GM19452 (cell line): ENCODE measurements at regions not wholly inside any gene's neighbourhood (a gene's known extent, or its start where the extent isn't known, plus 50 kb on each side); places are given as distances from the start of the nearest gene placed in this dataset.

Source experiments
- ATAC-seq: cut with Tn5 transposase; IDR thresholded peaks from one replicate; pipeline ENCODE4 v1.9.1; 2021; ENCODE audit not compliant: unreplicated experiment

GRCh38 chr20:57860576-57860975 lies 150.8 kb upstream of the PMEPA1 start:
- ATAC-seq, result no peak

GRCh38 chr20:57857969-57858368 lies 148.2 kb upstream of the PMEPA1 start:
- ATAC-seq, result no peak

GRCh38 chr20:57857118-57857517 lies 147.3 kb upstream of the PMEPA1 start:
- no peak for ATAC-seq

- ATAC-seq, result no peak
Measured at GRCh38 chr20:57856658-57857057, 146.8 kb upstream of the PMEPA1 start.

DNA sequence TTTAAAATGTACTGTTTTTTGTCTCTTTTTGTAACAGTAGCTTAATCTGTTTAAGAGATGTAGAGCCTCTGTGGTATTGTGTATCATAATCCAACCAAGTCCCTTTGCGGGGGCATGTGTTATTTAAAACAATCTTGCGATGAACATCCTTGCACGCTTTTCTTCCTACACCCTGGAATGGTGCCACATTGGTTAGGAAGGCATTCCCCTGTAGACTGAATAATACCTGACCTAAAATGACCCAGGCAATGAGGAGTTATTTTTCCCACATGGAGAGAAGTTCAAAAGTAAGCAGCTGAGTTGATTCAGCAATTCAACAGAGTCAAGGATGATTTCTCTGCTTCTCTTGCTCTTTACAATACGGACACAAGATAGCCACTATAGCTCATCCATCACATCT lies 142.0 kb upstream of the PMEPA1 start:
- no peak for ATAC-seq

DNA sequence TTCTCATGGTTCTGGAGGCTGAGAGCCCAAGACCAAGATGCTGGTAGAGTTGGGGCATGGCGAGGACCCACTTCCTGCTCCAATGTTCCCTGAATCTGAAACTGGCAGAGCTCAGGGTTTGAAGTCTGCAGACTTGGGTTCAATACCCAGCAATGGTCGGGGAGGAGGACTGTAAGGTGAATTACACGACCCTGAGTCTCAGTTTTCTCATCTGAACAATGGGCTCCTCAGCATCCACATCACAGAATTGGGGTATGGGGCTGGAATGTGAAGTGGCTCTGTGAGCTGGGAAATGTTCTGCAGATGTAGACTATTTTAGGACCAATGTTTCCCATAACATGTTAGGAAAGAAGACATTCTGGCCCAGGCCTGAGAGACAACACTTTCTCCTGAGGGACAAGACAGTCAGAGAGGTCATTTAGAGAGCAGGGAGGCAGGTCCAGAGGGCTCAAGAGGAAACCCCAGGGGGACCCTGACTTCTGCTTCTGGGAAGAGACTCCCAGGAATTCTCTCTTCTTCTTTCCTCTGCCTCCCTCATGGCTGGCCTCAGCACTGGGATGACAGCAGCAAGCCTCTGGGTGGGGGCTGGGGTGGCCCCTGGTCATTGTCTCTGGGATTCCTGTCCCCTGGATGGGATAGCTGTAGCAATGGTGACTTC lies 141.3 kb upstream of the PMEPA1 start:
- ATAC-seq, result no peak

GRCh38 chr20:57849521-57850215 lies 139.9 kb upstream of the PMEPA1 start:
- ATAC-seq, result no peak

DNA sequence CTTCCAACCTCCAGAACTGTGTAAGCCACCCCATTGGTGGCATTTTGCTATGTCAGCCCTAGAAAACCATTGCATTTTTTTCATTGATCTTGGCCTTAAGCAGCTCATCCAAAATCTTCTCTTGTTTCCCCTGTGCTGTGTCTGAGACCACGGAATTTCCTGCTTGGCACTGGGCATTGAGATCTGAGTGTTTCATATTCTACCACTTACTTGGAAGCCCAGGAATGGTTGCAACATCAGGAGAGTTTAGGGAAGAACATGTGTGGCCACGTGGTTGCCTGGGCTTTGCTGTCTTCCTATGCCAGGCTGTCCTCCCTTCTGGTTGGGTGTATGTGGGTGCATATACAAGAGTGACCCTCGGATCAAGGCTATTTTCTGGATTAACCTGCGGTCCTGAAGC lies 139.3 kb upstream of the PMEPA1 start:
- ATAC-seq, result no peak

GRCh38 chr20:57848282-57848681 lies 138.5 kb upstream of the PMEPA1 start:
- no peak for ATAC-seq

GRCh38 chr20:57847104-57847503 lies 137.3 kb upstream of the PMEPA1 start:
- no peak for ATAC-seq

DNA sequence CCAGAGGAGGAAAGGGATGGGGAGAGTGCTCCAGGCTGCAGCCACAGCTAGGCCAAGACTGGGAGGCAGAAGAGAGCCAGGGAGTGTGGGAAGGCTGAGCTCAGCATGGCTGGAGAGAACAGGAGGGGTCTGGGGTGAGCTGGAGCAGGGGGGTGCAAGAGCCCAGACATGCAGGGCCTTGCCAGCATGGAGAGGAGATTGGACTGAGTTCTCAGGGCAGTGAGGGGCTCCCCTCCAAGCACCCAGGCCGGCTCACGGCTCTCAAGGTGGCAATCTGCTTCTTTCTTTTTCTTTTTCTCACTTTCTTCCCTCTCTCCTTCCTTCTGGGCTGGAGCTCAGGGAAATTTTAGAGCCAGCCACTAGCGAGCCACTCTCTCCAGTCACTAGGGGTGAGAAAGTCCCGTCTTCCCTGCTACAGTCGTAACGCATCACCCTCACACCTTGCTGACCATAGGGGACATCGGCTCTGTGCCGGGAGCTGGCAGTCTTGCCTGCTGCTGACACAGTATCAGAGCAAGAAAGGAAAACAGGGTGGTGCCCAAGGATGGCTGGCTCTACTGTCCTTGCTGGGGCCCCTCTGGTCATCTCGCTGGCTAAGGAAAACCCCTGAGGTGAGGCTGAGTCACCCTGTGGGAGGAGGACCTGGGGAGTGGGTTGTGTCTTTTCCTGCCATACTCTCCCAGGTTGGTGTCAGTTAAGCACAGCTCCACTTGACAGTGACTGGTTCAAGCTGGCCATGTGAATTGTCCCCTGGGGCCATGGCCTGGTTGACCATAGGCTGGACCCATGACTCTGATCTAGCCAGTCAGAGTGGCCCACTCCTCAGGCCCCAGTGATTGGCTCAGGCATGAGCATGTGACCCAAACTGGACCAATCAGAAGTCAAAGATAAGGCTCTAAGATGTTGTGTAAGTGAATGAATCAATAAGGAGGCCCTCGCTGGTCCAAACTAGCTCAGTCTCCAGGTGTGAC lies 135.1 kb upstream of the PMEPA1 start:
- no peak for ATAC-seq

GRCh38 chr20:57843941-57844625 lies 134.3 kb upstream of the PMEPA1 start:
- no peak for ATAC-seq

GRCh38 chr20:57842720-57843119 lies 132.9 kb upstream of the PMEPA1 start:
- no peak for ATAC-seq

GRCh38 chr20:57841297-57841866 lies 131.6 kb upstream of the PMEPA1 start:
- no peak for ATAC-seq

- no peak for ATAC-seq
Measured at GRCh38 chr20:57840504-57841296, 130.9 kb upstream of the PMEPA1 start.

DNA sequence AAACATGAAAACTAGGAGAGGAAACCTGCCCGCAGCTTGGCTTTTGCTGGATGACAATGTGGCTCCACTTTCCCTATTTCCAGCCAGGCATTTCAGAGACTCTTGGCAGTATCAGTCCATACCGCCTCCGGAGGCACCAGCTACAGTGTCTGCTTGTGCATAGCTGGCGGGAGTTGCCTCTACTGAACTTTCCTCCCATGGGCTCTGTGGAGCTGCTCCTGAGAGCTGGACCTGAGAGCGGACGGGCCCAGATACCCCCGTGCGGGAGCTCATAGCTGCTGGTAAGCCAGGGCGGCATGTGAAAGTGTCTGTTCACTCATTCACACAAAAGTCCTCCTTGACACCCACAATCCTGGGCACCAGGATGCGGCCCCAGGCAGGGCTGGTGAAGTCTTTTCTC lies 130.3 kb upstream of the PMEPA1 start:
- ATAC-seq, result no peak

DNA sequence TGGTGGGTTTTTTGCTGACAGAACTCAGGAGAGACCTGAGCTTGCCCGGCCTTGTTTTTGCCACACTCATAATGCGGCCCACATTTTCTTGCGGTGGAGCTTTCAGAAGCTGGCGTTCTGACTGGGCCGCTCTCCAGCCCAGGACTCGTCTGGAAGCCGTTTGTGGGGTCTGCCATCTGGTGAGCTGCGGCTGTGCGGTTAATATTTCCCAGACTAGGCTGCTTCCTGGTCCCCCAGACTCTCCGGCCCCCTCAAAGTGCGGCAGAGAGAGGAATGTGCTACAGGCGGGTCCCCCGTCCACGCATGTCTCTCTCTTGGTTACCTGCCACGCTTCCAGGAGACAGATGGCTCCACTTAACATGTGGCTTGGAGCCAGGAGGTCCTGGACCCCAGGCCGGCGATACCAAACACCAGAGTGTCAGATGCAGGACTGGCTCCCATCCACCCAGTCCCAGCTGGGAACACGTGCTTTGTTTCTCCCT lies 128.9 kb upstream of the PMEPA1 start:
- ATAC-seq, result no peak

GRCh38 chr20:57837208-57838035 lies 127.6 kb upstream of the PMEPA1 start:
- no peak for ATAC-seq
